HCT116 (cell line): ENCODE measurements at regions not wholly inside any gene's neighbourhood (a gene's known extent, or its start where the extent isn't known, plus 50 kb on each side); places are given as distances from the start of the nearest gene placed in this dataset.
A peak's percentile ranks its signal among the peaks of the same experiment; 100 is the strongest.

Experiments
- ATAC-seq: fragments of 200-7000 bp; cut with Tn5 transposase; 2 replicates; pipeline ENCODE4 v1.9.1; 2020; ENCODE audit warnings: mild to moderate bottlenecking, moderate library complexity
- BruUV-seq: library from RNA; stranded (reverse); fragments of 400-500 nt; replicated peaks from 2 replicates; lab custom pipeline; 2021; lab: Mats Ljungman, UMichigan
- CTCF ChIA-PET: fragments of 300-600 bp; sonication (Branson Sonifier 250); formaldehyde crosslinking; loops from one replicate; lab custom pipeline; 2021; ENCODE audit warnings: antibody characterized with exemption; lab: Charles Lee
- POLR2A ChIA-PET: fragments of 300-600, 350-600 bp; sonication (Branson Sonifier 250); formaldehyde crosslinking; loops from one replicate; lab custom pipeline; 2021; ENCODE audit warnings: antibody characterized with exemption; lab: Charles Lee
- RAD21 ChIA-PET, 2 experiments: fragments of 300-600 bp; sonication (Branson Sonifier 250); formaldehyde crosslinking; loops; one replicate each; lab custom pipeline; 2023; ENCODE audit warnings: low total read pairs in 2 of 2; ENCODE audit not compliant: uncharacterized antibody in 2 of 2, unreplicated experiment in 2 of 2, low non-redundant PET in 1 of 2; lab: Charles Lee
- DNase-seq: peaks from one replicate; pipeline ENCODE4 v3.0.0-alpha.2; 2010; ENCODE audit warnings: low read depth, low spot score
- H2AFZ ChIP-seq: fragments of 200-600 bp; shearing (Covaris generic), sonication (generic); 2 replicates; pipeline ENCODE4 v1.6.1; 2017; ENCODE audit warnings: low read depth, mixed run types, mixed read lengths, antibody characterized with exemption, low read length; ENCODE audit not compliant: poor library complexity, severe bottlenecking
- H3K27ac ChIP-seq: 2 replicates; pipeline ENCODE4 v1.5.1; 2012; ENCODE audit warnings: low read depth, low read length
- H3K27me3 ChIP-seq: fragments of 200-600 bp; sonication (generic); 2 replicates; pipeline ENCODE4 v1.6.1; 2016; ENCODE audit warnings: mixed run types, low read length, mixed read lengths; ENCODE audit not compliant: insufficient read depth
- H3K36me3 ChIP-seq, 2 experiments: fragments of 200-500 bp in 1 of 2; fragments of 200-600 bp in 1 of 2; sonication (Bioruptor generic) in 1 of 2; sonication (generic) in 1 of 2; 2 replicates each; pipeline versions ENCODE4 v1.5.1 to v1.6.1; 2014 to 2016; ENCODE audit warnings: low read length in 2 of 2, inconsistent platforms in 1 of 2, mixed read lengths in 1 of 2, mixed run types in 1 of 2; ENCODE audit not compliant: insufficient read depth in 2 of 2, control insufficient read depth in 1 of 2
- H3K4me1 ChIP-seq, 2 experiments: fragments of 200-600 bp in 1 of 2; sonication (generic) in 1 of 2; 2 replicates each; pipeline versions ENCODE4 v1.5.1 to v1.6.1; 2012 to 2017; ENCODE audit warnings: low read length in 2 of 2, inconsistent platforms in 1 of 2, mild to moderate bottlenecking in 1 of 2, mixed read lengths in 1 of 2, mixed run types in 1 of 2, moderate library complexity in 1 of 2; ENCODE audit not compliant: insufficient read depth in 2 of 2, control insufficient read depth in 1 of 2
- H3K4me2 ChIP-seq: fragments of 200-600 bp; sonication (generic); 2 replicates; pipeline ENCODE4 v1.6.1; 2017; ENCODE audit warnings: mixed run types, low read length, mixed read lengths
- H3K4me3 ChIP-seq, 2 experiments: fragments of 200-600 bp in 1 of 2; sonication (generic) in 1 of 2; replicated peaks in 1 of 2; 2 replicates each; pipeline ENCODE4 v1.5.1; 2011 to 2016; ENCODE audit warnings: low read length in 2 of 2, control low read depth in 1 of 2, low read depth in 1 of 2, mild to moderate bottlenecking in 1 of 2, mixed read lengths in 1 of 2, mixed run types in 1 of 2
- H3K79me2 ChIP-seq: fragments of 200-600 bp; sonication (generic); 2 replicates; pipeline ENCODE4 v1.6.1; 2017; ENCODE audit warnings: mild to moderate bottlenecking, mixed run types, low read length, moderate library complexity, mixed read lengths; ENCODE audit not compliant: insufficient read depth
- H3K9ac ChIP-seq: fragments of 200-600 bp; sonication (generic); 2 replicates; pipeline ENCODE4 v1.6.1; 2016; ENCODE audit warnings: low read length, mixed read lengths
- H3K9me2 ChIP-seq: fragments of 200-600 bp; sonication (generic), shearing (Covaris generic); 2 replicates; pipeline ENCODE4 v1.6.1; 2017; ENCODE audit warnings: mixed run types, mild to moderate bottlenecking, moderate library complexity; ENCODE audit not compliant: insufficient read depth
- H3K9me3 ChIP-seq, 2 experiments: fragments of 200-500 bp in 1 of 2; fragments of 200-600 bp in 1 of 2; sonication (Bioruptor generic) in 1 of 2; sonication (generic) in 1 of 2; 2 replicates each; pipeline ENCODE4 v1.6.1; 2014 to 2017; ENCODE audit warnings: low read length in 2 of 2, mixed read lengths in 2 of 2, inconsistent platforms in 1 of 2, low read depth in 1 of 2, mild to moderate bottlenecking in 1 of 2, mixed run types in 1 of 2, moderate library complexity in 1 of 2; ENCODE audit not compliant: control insufficient read depth in 1 of 2, insufficient read depth in 1 of 2
- H4K20me1 ChIP-seq: fragments of 200-600 bp; sonication (generic), shearing (Covaris generic); 2 replicates; pipeline ENCODE4 v1.6.1; 2017; ENCODE audit warnings: mixed run types, mild to moderate bottlenecking, moderate library complexity; ENCODE audit not compliant: insufficient read depth
- EGR1 ChIP-seq: IDR thresholded peaks from 2 replicates; pipeline ENCODE4 v1.6.1; 2012; ENCODE audit warnings: low read depth
- ELF1 ChIP-seq: IDR thresholded peaks from 2 replicates; pipeline ENCODE4 v1.6.1; 2012; ENCODE audit warnings: low read depth, borderline replicate concordance
- EZH2 ChIP-seq: fragments of 200-600 bp; sonication (generic); IDR thresholded peaks from 2 replicates; pipeline ENCODE4 v1.6.1; 2017; ENCODE audit warnings: antibody characterized with exemption, mixed run types
- EZH2phosphoT487 ChIP-seq: fragments of 200-600 bp; IDR thresholded peaks from 2 replicates; pipeline ENCODE4 v1.6.1; 2018; ENCODE audit warnings: antibody characterized with exemption, borderline replicate concordance
- POLR2A ChIP-seq: IDR thresholded peaks from 2 replicates; pipeline ENCODE4 v1.7.0; 2011; ENCODE audit warnings: borderline replicate concordance; ENCODE audit not compliant: insufficient read depth, insufficient read length; ENCODE audit errors: extremely low read depth
- POLR2AphosphoS5 ChIP-seq: IDR thresholded peaks from 2 replicates; pipeline ENCODE4 v1.6.1; 2011; ENCODE audit warnings: mild to moderate bottlenecking, low read depth, low read length, moderate library complexity
- RAD21 ChIP-seq: IDR thresholded peaks from 2 replicates; pipeline ENCODE4 v1.6.1; 2012; ENCODE audit warnings: low read depth, mild to moderate bottlenecking
- SIN3A ChIP-seq: IDR thresholded peaks from 2 replicates; pipeline ENCODE4 v1.6.1; 2012; ENCODE audit warnings: low read depth
- SP1 ChIP-seq: IDR thresholded peaks from 2 replicates; pipeline ENCODE4 v1.6.1; 2012; ENCODE audit warnings: low read depth
- TCF7L2 ChIP-seq: IDR thresholded peaks from 2 replicates; pipeline ENCODE4 v1.7.0; 2011; ENCODE audit warnings: borderline replicate concordance, inconsistent platforms; ENCODE audit not compliant: insufficient read depth, insufficient read length; ENCODE audit errors: extremely low read depth
- YY1 ChIP-seq: IDR thresholded peaks from 2 replicates; pipeline ENCODE4 v1.6.1; 2011; ENCODE audit warnings: low read length, low read depth, moderate library complexity, mild to moderate bottlenecking; ENCODE audit not compliant: insufficient replicate concordance; ENCODE audit errors: extremely low read depth
- intact Hi-C: fragments of 100-400 bp; cut with micrococcal nuclease; formaldehyde crosslinking; loops from 2 replicates; pipeline ENCODE4 v1.10.0; 2022

- Histone ChIP-seq H3K4me2 (no peak overlapping the region), H3K4me1 (peaks cover 22 to 65% of the 10 kb centered on the region in 2 experiments), H3K9ac (no peak overlapping the region), H3K27ac (no peak overlapping the region), H2AFZ (no peak overlapping the region), H3K27me3 (no peaks in the 10 kb centered on the region), H4K20me1 (peaks cover 6% of the 10 kb centered on the region; the same call in 1 of the 2 replicates), H3K9me2 (no peaks in the 10 kb centered on the region), H3K9me3 (no peaks in the 10 kb centered on the region), H3K36me3 (no peaks in the 10 kb centered on the region; a peak in 1 of 4 replicates), H3K4me3 (no peak overlapping the region), H3K79me2 (peaks cover 93% of the 10 kb centered on the region)
- RAD21 ChIA-PET: no interaction called here
- intact Hi-C loops: no loop called here
- ATAC-seq (no peak), DNase-seq (no peak)
- POLR2A ChIA-PET: no interaction called here
- TF ChIP-seq POLR2A (no peak), POLR2AphosphoS5 (0 out of 2 replicates have a peak, but pooled peaks have one; percentile 15)
- BruUV-seq: no TSS peak
- CTCF ChIA-PET: no interaction called here
Observed at GRCh38 chr17:77369544-77369971, 228.8 kb downstream of the SEC14L1 start.

DNA sequence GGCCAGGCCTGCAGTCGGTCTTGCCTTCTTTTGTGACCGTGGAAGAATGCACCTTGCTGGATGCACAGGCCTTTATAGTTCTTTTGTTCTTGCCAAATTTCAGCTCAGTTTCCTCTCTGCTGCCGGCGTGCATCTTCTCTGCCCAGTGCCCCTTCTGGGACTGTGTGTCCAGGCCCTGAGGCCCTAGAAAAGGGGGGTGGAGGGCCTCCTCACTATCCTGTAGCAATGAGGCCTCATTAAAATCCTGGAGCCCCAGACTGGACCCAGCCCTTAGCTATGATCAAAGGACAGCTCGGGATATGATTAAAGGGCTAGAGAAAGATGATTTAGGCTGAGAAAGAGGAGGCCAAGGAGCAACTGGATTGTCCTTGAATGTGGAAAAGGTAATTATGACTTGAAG is 229.8 kb downstream of the SEC14L1 start:
- Histone ChIP-seq H3K27ac (no peak overlapping the region), H2AFZ (no peak overlapping the region), H3K9ac (no peak overlapping the region), H4K20me1 (peaks cover 6% of the 10 kb centered on the region; the same call in 1 of the 2 replicates), H3K79me2 (peaks cover 93% of the 10 kb centered on the region), H3K4me3 (no peak overlapping the region), H3K4me1 (peaks cover 14 to 64% of the 10 kb centered on the region in 2 experiments), H3K9me3 (no peaks in the 10 kb centered on the region), H3K27me3 (no peaks in the 10 kb centered on the region), H3K36me3 (no peaks in the 10 kb centered on the region; a peak in 1 of 4 replicates), H3K9me2 (no peaks in the 10 kb centered on the region), H3K4me2 (no peak overlapping the region)
- no peak for TF ChIP-seq SP1
- no peak for TF ChIP-seq EGR1
- no peak for TF ChIP-seq RAD21
- TF ChIP-seq POLR2A: no peak
- no peak for TF ChIP-seq EZH2phosphoT487
- no peak for TF ChIP-seq YY1
- TF ChIP-seq ELF1: no peak
- TF ChIP-seq TCF7L2: no peak
- TF ChIP-seq SIN3A: no peak
- no peak for TF ChIP-seq EZH2
- no TSS peak for BruUV-seq
- POLR2A ChIA-PET: no interaction called here
- CTCF ChIA-PET: no interaction called here
- ATAC-seq (no peak), DNase-seq (no peak)
- intact Hi-C loops: no loop called here
- RAD21 ChIA-PET: no interaction called here
